ENCODE measurements at regions not wholly inside any gene's neighbourhood (a gene's known extent, or its start where the extent isn't known, plus 50 kb on each side); places are given as distances from the start of the nearest gene placed in this dataset.

- Histone ChIP-seq H3K27me3 (ENCODE audit: low read length) (no peaks in the 10 kb centered on the region), H3K4me2 (ENCODE audit: low read length) (no peak overlapping the region), H3F3A (ENCODE audit: low read length, unreplicated experiment) (no peaks in the 10 kb centered on the region), H3K9me2 (replicated peaks; ENCODE audit: low read length) (no peaks in the 10 kb centered on the region), H3K27ac (ENCODE audit: low read length) (no peak overlapping the region), H3K79me2 (ENCODE audit: low read length) (no peaks in the 10 kb centered on the region), H4K20me1 (ENCODE audit: low read length) (no peaks in the 10 kb centered on the region), H3K4me1 (ENCODE audit: insufficient read depth, low read length) (no peaks in the 10 kb centered on the region), H3K36me3 (ENCODE audit: low read depth, low read length) (no peaks in the 10 kb centered on the region), H3K4me3 (ENCODE audit: low read length) (no peak overlapping the region), H3K9ac (ENCODE audit: low read length) (no peak overlapping the region), H3K9me3 (ENCODE audit: low read length) (no peaks in the 10 kb centered on the region), H2AFZ (ENCODE audit: low read length) (no peak overlapping the region)
- intact Hi-C loops (cut with micrococcal nuclease) = loop anchor here (1.0 to 2.0 kb wide), 4 partner anchors 66 to 176 kb away; no protein-coding TSS in a partner anchor
- TF ChIP-seq EZH2 (IDR thresholded peaks at IDR 0.05; ENCODE audit: low read length, unreplicated experiment) = no peak
- TF ChIP-seq CTCF (conservative IDR thresholded peaks at IDR 0.05; ENCODE audit: low read depth, low read length) = no peak
- TF ChIP-seq EZH2phosphoT487 (IDR thresholded peaks at IDR 0.05; ENCODE audit: borderline replicate concordance, low read length) = no peak
- ATAC-seq (no peak), DNase-seq (no peak)
- BruUV-seq (replicated peaks) = no TSS peak
- CTCF ChIA-PET = interaction anchor here (0.6 to 1.6 kb wide), 3 partner anchors 151 to 250 kb away, joined by 3 to 8 read pairs (median 3); no protein-coding TSS in a partner anchor
- POLR2A ChIA-PET (ENCODE audit: unreplicated experiment) = interaction anchor here (0.5 kb wide), 1 partner anchor 126 kb away, joined by 3 read pairs; no protein-coding TSS in a partner anchor
Measured at GRCh38 chr2:105521616-105522015, 122.8 kb upstream of the FHL2 start.

- Histone ChIP-seq H3K9ac (ENCODE audit: low read length) (no peak overlapping the region), H3K4me2 (ENCODE audit: low read length) (no peak overlapping the region), H3K27ac (ENCODE audit: low read length) (no peak overlapping the region), H4K20me1 (ENCODE audit: low read length) (no peaks in the 10 kb centered on the region), H3K9me2 (replicated peaks; ENCODE audit: low read length) (no peaks in the 10 kb centered on the region), H3K79me2 (ENCODE audit: low read length) (no peaks in the 10 kb centered on the region), H3K9me3 (ENCODE audit: low read length) (no peaks in the 10 kb centered on the region), H3K4me3 (ENCODE audit: low read length) (no peak overlapping the region), H3K27me3 (ENCODE audit: low read length) (no peaks in the 10 kb centered on the region), H3K4me1 (ENCODE audit: insufficient read depth, low read length) (no peaks in the 10 kb centered on the region), H3K36me3 (ENCODE audit: low read depth, low read length) (no peaks in the 10 kb centered on the region), H3F3A (ENCODE audit: low read length, unreplicated experiment) (no peaks in the 10 kb centered on the region), H2AFZ (ENCODE audit: low read length) (no peak overlapping the region)
- intact Hi-C loops (cut with micrococcal nuclease) = loop anchor here (1.0 to 2.0 kb wide), 4 partner anchors 66 to 176 kb away; no protein-coding TSS in a partner anchor
- ATAC-seq = no peak
- DNase-seq = peak; percentile 67
- TF ChIP-seq EZH2phosphoT487 (IDR thresholded peaks at IDR 0.05; ENCODE audit: borderline replicate concordance, low read length) = no peak
- peak; percentile 88 for TF ChIP-seq CTCF (conservative IDR thresholded peaks at IDR 0.05; ENCODE audit: low read depth, low read length)
- CTCF ChIA-PET = interaction anchor here (0.6 to 1.6 kb wide), 11 partner anchors 65 to 253 kb away, joined by 3 to 8 read pairs (median 5); no protein-coding TSS in a partner anchor
- POLR2A ChIA-PET (ENCODE audit: unreplicated experiment) = interaction anchor here (0.5 kb wide), 1 partner anchor 126 kb away, joined by 3 read pairs; no protein-coding TSS in a partner anchor
- no TSS peak for BruUV-seq (replicated peaks)
Measured at GRCh38 chr2:105521176-105521575, 122.3 kb upstream of the FHL2 start.

- Histone ChIP-seq H3K9ac (ENCODE audit: low read length) (no peak overlapping the region), H3K27me3 (ENCODE audit: low read length) (no peaks in the 10 kb centered on the region), H3K27ac (ENCODE audit: low read length) (no peak overlapping the region), H3K9me3 (ENCODE audit: low read length) (no peaks in the 10 kb centered on the region), H3F3A (ENCODE audit: low read length, unreplicated experiment) (no peaks in the 10 kb centered on the region), H2AFZ (ENCODE audit: low read length) (no peak overlapping the region), H3K4me1 (ENCODE audit: insufficient read depth, low read length) (no peaks in the 10 kb centered on the region), H4K20me1 (ENCODE audit: low read length) (no peaks in the 10 kb centered on the region), H3K4me3 (ENCODE audit: low read length) (no peak overlapping the region), H3K9me2 (replicated peaks; ENCODE audit: low read length) (no peaks in the 10 kb centered on the region), H3K79me2 (ENCODE audit: low read length) (no peaks in the 10 kb centered on the region), H3K4me2 (ENCODE audit: low read length) (no peak overlapping the region), H3K36me3 (ENCODE audit: low read depth, low read length) (no peaks in the 10 kb centered on the region)
- no TSS peak for BruUV-seq (replicated peaks)
- ATAC-seq = peak; percentile 34; the same call in 1 of the 2 replicates
- DNase-seq = no peak
- intact Hi-C loops (cut with micrococcal nuclease) = no loop called here
- TF ChIP-seq EZH2phosphoT487 (IDR thresholded peaks at IDR 0.05; ENCODE audit: borderline replicate concordance, low read length) = no peak
- TF ChIP-seq EZH2 (IDR thresholded peaks at IDR 0.05; ENCODE audit: low read length, unreplicated experiment) = no peak
- TF ChIP-seq CTCF (conservative IDR thresholded peaks at IDR 0.05; ENCODE audit: low read depth, low read length) = 0 out of 2 replicates have a peak, but pooled peaks have one; percentile 18
- ChIA-PET POLR2A (ENCODE audit: unreplicated experiment) (no interaction called here), CTCF (interaction anchor here (0.8 kb wide), 1 partner anchor 122 kb away, joined by 14 read pairs; no protein-coding TSS in a partner anchor)
Measured at GRCh38 chr2:105519516-105519915, 120.7 kb upstream of the FHL2 start.

Measured in PC-3 (cell line).